SK-N-MC (cell line): ENCODE measurements at regions not wholly inside any gene's neighbourhood (a gene's known extent, or its start where the extent isn't known, plus 50 kb on each side); places are given as distances from the start of the nearest gene placed in this dataset.

Source experiments
- DNase-seq: peaks from one replicate; pipeline ENCODE4 v3.0.0-alpha.2; 2011; ENCODE audit warnings: low read depth, low spot score
- H3K27ac ChIP-seq: fragments of 200-600 bp; sonication (generic); 2 replicates; pipeline ENCODE4 v1.5.1; 2016; ENCODE audit warnings: mixed run types
- H3K36me3 ChIP-seq: fragments of 200-600 bp; sonication (generic); 2 replicates; pipeline ENCODE4 v1.6.1; 2017; ENCODE audit warnings: antibody characterized with exemption, low read length, mixed read lengths; ENCODE audit not compliant: insufficient read depth
- H3K4me3 ChIP-seq: fragments of 200-600 bp; sonication (generic); 2 replicates; pipeline ENCODE4 v1.5.1; 2016
- H3K9ac ChIP-seq: fragments of 200-600 bp; sonication (generic); 2 replicates; pipeline ENCODE4 v1.8.0; 2017; ENCODE audit warnings: mixed run types, mixed read lengths; ENCODE audit not compliant: insufficient read length
- H3K9me3 ChIP-seq: fragments of 200-600 bp; sonication (generic); 2 replicates; pipeline ENCODE4 v1.6.1; 2017; ENCODE audit warnings: low read depth, mild to moderate bottlenecking, antibody characterized with exemption, low read length, moderate library complexity, mixed read lengths
- EZH2 ChIP-seq: fragments of 200-600 bp; sonication (generic); IDR thresholded peaks from one replicate; pipeline ENCODE4 v1.6.1; 2017; ENCODE audit warnings: antibody characterized with exemption
- FOXP2 ChIP-seq: optimal IDR thresholded peaks from 2 replicates; pipeline ENCODE3; 2011; ENCODE audit warnings: mild to moderate bottlenecking, moderate library complexity; ENCODE audit not compliant: insufficient read depth; ENCODE audit errors: extremely low read length, control extremely low read depth
- POLR2AphosphoS5 ChIP-seq: IDR thresholded peaks from 2 replicates; pipeline ENCODE4 v1.6.1; 2012; ENCODE audit warnings: mild to moderate bottlenecking, low read depth, low read length, borderline replicate concordance

- DNase-seq, result no peak
- no peak overlapping the region for H3K9ac ChIP-seq
- no peaks in the 10 kb centered on the region for H3K9me3 ChIP-seq
- TF ChIP-seq POLR2AphosphoS5 (no peak), EZH2 (no peak), FOXP2 (no peak)
- no peak overlapping the region for H3K27ac ChIP-seq
- H3K36me3 ChIP-seq, result no peaks in the 10 kb centered on the region
- H3K4me3 ChIP-seq, result no peak overlapping the region
Measured at GRCh38 chr11:26063915-26064314, 268.0 kb upstream of the ANO3 start.

GRCh38 chr11:26065944-26066343, 266.0 kb upstream of the ANO3 start:
- TF ChIP-seq FOXP2 (no peak), EZH2 (no peak), POLR2AphosphoS5 (no peak)
- no peak overlapping the region for H3K27ac ChIP-seq
- no peak overlapping the region for H3K9ac ChIP-seq

GRCh38 chr11:26070714-26071380, 261.1 kb upstream of the ANO3 start:
- Histone ChIP-seq H3K27ac (no peak overlapping the region), H3K4me3 (no peak overlapping the region), H3K9ac (no peak overlapping the region), H3K36me3 (no peaks in the 10 kb centered on the region), H3K9me3 (no peaks in the 10 kb centered on the region)
- no peak for TF ChIP-seq POLR2AphosphoS5
- TF ChIP-seq EZH2, result no peak
- DNase-seq, result no peak

More at GRCh38 chr11:26065944-26066343, 266.0 kb upstream of the ANO3 start:
- Histone ChIP-seq H3K4me3 (no peak overlapping the region), H3K36me3 (no peaks in the 10 kb centered on the region), H3K9me3 (no peaks in the 10 kb centered on the region)
- no peak for DNase-seq

- TF ChIP-seq FOXP2 (no peak), EZH2 (no peak), POLR2AphosphoS5 (no peak)
- DNase-seq, result no peak
- Histone ChIP-seq H3K9me3 (no peaks in the 10 kb centered on the region), H3K9ac (no peak overlapping the region), H3K36me3 (no peaks in the 10 kb centered on the region), H3K27ac (no peak overlapping the region), H3K4me3 (no peak overlapping the region)
Measured at GRCh38 chr11:26072614-26073153, 259.2 kb upstream of the ANO3 start.

GRCh38 chr11:26073646-26074045, 258.3 kb upstream of the ANO3 start:
- Histone ChIP-seq H3K27ac (no peak overlapping the region), H3K9me3 (no peaks in the 10 kb centered on the region), H3K9ac (no peak overlapping the region), H3K4me3 (no peak overlapping the region), H3K36me3 (no peaks in the 10 kb centered on the region)
- DNase-seq, result no peak
- no peak for TF ChIP-seq EZH2
- TF ChIP-seq POLR2AphosphoS5, result no peak
- TF ChIP-seq FOXP2, result no peak

GRCh38 chr11:26076233-26076990, 255.5 kb upstream of the ANO3 start:
- no peaks in the 10 kb centered on the region for H3K9me3 ChIP-seq
- no peak overlapping the region for H3K27ac ChIP-seq
- DNase-seq, result no peak
- no peak overlapping the region for H3K4me3 ChIP-seq
- TF ChIP-seq EZH2 (no peak), POLR2AphosphoS5 (no peak), FOXP2 (no peak)
- H3K9ac ChIP-seq, result no peak overlapping the region
- H3K36me3 ChIP-seq, result no peaks in the 10 kb centered on the region

- no peak for DNase-seq
- Histone ChIP-seq H3K36me3 (no peaks in the 10 kb centered on the region), H3K4me3 (no peak overlapping the region), H3K9ac (no peak overlapping the region), H3K27ac (no peak overlapping the region), H3K9me3 (no peaks in the 10 kb centered on the region)
- TF ChIP-seq EZH2 (no peak), FOXP2 (no peak), POLR2AphosphoS5 (no peak)
Measured at GRCh38 chr11:26078231-26078821, 253.6 kb upstream of the ANO3 start.

GRCh38 chr11:26084313-26084712, 247.6 kb upstream of the ANO3 start:
- H3K9ac ChIP-seq, result no peak overlapping the region
- no peaks in the 10 kb centered on the region for H3K9me3 ChIP-seq
- no peaks in the 10 kb centered on the region for H3K36me3 ChIP-seq
- TF ChIP-seq POLR2AphosphoS5 (no peak), FOXP2 (no peak), EZH2 (no peak)
- no peak overlapping the region for H3K27ac ChIP-seq
- no peak overlapping the region for H3K4me3 ChIP-seq
- DNase-seq, result no peak
